G401.6 (cell line): ENCODE measurements at regions not wholly inside any gene's neighbourhood (a gene's known extent, or its start where the extent isn't known, plus 50 kb on each side); places are given as distances from the start of the nearest gene placed in this dataset.
"Not testable (repeated sequence)": the region's sequence is repeated elsewhere in the genome, so short reads cannot be mapped to it uniquely, and the experiment has no call there.

ENCODE experiments used
- FAIRE-seq: peaks from 2 replicates; lab custom pipeline; 2012; peaks lifted over from hg19 to GRCh38; lab: Jason Lieb, UNC

GRCh38 chr2:182638667-182639066 is 77.4 kb upstream of the DNAJC10 start:
- FAIRE-seq = no peak

DNA sequence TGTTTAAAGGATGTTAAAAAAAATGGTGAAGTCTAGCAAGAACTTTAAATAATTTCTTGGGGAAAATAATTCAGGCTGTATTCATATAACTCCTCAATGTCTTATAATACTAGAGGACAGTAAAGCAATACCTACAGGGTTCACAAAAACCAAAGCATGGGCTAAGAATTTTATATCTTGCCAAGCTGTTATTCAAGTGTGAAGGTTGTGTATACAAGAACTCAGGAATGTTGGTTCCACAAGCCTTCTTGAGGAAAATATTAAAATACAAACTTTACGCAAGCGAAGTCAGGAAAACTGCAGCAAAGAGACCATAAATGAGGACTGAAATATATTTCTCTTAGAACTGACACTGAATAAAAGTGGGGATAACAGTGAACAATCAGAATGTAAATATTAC is 76.1 kb upstream of the DNAJC10 start:
- no peak for FAIRE-seq

DNA sequence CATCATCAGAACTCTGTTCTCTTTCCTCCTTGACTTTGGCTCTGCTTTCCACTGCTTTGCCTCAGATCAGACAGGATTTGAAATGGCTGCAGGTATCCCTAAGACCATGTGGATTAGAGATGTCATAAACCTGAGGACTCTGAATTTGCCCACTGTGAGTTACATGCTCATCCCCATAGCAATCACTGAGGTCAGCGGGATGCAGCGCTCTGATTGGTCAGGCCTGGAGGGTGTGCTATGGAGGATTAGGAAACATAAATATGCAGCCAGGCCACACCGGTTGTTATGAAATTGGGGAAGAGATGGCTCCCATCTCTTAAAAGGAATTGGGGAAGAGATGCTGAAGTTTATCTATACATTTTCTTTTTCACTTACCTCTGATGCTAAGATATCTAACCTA is 73.7 kb upstream of the DNAJC10 start:
- FAIRE-seq = no peak

GRCh38 chr2:182646763-182647498 is 69.1 kb upstream of the DNAJC10 start:
- FAIRE-seq = no peak

GRCh38 chr2:182647499-182647787 is 68.6 kb upstream of the DNAJC10 start:
- no peak for FAIRE-seq

- FAIRE-seq = no peak
These were observed 66.7 kb upstream of the DNAJC10 start for GRCh38 chr2:182649316-182649715.

GRCh38 chr2:182650704-182651103 is 65.4 kb upstream of the DNAJC10 start:
- FAIRE-seq = peak; percentile 96

GRCh38 chr2:182652326-182652725 is 63.7 kb upstream of the DNAJC10 start:
- FAIRE-seq = no peak

DNA sequence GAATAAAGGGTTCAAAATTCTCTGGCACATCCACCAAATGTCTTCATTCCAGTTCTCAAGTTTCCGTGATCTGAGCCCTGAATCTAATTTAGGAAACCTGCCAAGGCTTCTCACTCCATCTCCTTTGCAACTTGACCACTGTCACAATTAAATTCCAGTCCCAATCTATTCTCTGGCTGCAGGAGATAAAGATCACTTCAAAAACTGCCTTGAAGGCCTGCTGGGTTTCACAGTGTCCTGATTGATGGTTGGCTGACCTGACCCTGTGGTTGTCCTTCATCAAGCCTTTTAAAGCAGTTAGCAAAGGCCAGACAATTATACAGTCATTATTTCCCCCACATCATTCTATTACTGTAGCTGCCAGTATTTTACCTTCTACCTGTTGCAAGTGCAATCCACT is 60.3 kb upstream of the DNAJC10 start:
- FAIRE-seq = no peak

- no peak for FAIRE-seq
These were observed 51.8 kb upstream of the DNAJC10 start for GRCh38 chr2:182664212-182664611.

- FAIRE-seq = not testable (repeated sequence)
These were observed 50.6 kb upstream of the DNAJC10 start for GRCh38 chr2:182665500-182665899.
